ENCODE measurements at regions not wholly inside any gene's neighbourhood (a gene's known extent, or its start where the extent isn't known, plus 50 kb on each side); places are given as distances from the start of the nearest gene placed in this dataset.
"Not testable (repeated sequence)": the region's sequence is repeated elsewhere in the genome, so short reads cannot be mapped to it uniquely, and the experiment has no call there.

- DNase-seq, result no peak
Measured at GRCh38 chr4:117692538-117692937, 341.7 kb upstream of the NDST3 start.

- DNase-seq, result no peak
Measured at GRCh38 chr4:117699595-117699994, 334.7 kb upstream of the NDST3 start.

- no peak for DNase-seq
Measured at GRCh38 chr4:117700111-117700892, 334.0 kb upstream of the NDST3 start.

DNA sequence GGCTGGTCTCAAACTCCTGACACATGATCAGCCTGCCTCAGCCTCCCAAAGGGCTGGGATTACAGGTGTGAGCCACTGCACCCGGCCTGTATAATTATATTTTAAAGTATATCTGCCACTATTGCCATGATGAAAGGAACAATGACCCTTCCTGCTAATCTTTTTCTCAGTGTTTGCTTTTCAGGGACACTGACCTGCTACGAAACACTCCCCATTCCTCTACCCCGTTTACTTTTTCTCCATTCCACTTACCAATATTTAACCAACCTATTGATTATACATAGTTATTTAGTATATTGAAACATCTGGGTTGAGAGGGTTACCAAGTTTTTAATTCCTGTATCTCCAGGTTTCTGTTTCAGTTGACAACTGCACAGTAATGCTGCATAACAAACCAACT, 331.9 kb upstream of the NDST3 start:
- DNase-seq, result no peak

DNA sequence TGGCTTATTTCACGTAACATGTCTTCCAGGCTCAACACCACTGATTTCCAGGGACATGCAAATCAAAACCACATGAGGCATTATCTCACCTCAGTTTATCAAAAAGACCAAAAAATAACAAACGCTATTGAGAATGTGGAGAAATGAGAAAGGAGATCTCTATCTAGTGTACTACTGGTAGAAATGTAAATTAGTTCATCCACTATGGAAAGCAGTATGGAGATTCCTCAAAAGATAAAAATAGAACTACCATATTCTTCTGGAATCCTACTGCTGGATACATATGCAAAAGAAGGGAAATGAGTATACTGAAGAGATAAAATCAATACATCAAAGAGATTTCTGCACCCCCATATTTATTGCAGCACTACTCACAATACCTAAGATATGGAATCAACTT, 329.6 kb upstream of the NDST3 start:
- no peak for DNase-seq

DNA sequence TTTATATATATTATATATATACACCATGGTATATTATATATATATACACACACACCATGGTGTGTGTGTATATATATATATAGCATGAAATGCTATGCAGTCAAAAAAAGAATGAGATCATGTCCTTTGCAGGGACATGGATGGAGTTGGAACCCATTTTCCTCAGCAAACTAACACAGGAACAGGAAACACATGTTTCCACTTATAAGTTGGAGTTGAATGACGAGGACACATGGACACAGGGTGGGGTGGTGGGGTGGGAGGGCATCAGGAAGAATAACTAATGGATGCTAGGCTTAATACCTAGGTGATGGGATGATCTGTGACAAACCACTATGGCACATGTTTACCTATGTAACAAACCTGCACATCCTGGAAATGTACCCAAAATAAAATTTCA, 293.6 kb upstream of the NDST3 start:
- peak; percentile 3 for DNase-seq

GRCh38 chr4:117745379-117745778, 288.9 kb upstream of the NDST3 start:
- DNase-seq, result not testable (repeated sequence)

GRCh38 chr4:117755438-117755837, 278.8 kb upstream of the NDST3 start:
- no peak for DNase-seq

GRCh38 chr4:117768610-117769009, 265.7 kb upstream of the NDST3 start:
- no peak for DNase-seq

DNA sequence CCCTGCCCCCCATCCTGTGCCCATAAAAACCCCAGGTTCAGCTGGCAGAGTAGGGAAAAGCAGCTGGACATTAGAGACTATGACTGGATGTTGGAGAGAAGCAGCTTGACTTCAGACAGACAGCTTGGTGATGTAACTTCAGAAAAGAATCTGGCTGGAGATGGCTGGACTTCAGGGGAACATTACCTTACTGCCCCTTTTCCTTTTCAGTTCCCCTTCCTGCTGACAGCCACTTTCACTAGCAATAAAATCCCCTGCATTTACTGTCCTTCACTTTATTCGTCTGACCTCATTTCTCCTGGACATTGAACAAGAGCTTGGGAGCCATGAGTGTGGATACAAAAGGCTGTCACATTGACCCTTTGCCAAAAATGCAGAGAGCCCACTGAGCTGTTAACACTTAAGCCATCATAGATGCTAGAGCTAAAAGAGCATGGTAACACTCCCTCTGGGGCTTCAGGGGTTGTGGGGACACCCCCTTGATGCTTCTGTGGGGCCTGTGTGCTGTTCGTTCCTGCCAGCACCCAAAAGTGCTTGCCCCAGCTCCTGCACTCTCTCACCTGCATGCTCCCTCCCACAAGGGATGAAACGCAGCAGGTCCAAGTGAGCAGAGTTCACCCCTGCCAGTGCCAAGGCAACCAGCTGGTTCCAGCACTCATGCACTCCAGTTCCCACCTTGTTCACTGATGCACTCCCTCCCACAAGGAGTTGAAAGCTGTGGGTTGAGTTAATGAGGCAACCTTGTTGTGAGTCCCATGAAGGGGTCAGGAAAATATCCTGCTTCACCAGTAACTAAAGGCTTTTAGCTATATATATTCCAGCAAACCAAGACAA, 263.8 kb upstream of the NDST3 start:
- no peak for DNase-seq

DNA sequence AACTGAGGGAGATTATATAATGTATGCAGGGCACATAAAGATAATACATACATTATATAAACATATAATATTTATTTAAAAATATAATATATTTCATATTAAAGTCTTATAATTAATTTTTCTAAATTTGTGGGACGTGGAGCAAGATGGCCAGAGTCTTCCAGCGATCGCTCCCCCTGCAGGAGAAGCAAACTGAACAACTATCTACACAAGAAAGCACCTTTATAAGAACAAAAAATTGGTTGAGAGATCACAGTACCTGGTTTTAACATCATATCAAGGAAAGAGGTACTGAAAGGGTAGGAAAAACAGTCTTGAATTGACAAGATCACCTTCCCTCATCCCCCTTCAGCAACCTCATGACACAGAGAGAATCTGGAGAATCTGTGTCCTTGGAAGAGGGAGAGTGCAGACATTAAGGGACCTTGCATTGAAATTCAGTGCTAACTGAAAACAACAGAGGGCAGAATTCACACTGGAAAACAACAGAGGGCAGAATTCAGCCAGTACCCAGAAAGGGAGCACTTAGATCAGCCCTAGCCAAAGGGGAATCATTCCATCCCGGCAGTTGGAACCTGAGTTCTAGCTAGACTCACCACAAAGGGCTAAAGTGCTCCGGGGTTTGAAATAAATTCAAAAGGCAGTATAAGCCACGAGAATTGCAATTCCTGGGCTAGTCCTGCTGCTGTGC, 262.5 kb upstream of the NDST3 start:
- DNase-seq, result no peak

DNA sequence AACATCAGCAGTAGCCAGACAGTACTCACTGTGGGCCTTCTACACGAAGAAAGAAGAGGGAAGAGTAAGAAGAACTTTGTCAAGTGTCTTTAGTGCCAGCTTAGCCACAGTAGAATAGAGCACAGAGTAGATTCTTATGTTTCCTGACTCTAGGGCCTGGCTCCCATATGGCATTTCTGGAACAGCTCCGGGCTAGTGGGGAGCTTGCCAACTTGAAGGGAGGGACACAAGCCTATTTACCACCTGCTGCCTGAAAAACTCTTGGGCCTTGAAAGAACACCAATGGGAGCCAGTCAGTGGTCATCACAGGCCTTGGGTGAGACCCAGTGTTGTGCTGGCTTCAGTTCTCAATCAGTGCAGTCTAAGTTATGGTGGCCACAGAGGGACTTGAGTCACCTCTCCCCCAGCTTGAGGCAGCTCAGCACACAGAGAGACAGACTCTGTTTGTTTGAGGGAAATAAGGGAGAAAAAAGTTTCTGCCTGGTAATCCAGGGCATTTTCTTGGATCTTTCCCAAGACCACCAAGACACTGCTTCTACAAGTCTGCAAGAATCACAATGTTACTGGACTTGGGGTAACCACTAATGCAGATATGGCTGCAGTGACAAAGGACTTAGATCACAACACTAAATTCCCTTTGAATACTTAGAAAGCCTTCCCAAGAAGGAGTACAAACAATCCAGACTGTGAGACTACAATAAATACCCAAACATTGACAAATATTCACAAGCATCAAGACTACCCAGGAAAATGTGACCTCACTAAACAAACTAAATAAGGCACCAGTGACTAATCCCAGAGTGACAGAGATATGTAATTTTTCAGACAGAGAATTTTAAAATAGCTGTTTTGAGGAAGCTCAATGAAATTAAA, 261.0 kb upstream of the NDST3 start:
- DNase-seq, result peak; percentile 10

DNA sequence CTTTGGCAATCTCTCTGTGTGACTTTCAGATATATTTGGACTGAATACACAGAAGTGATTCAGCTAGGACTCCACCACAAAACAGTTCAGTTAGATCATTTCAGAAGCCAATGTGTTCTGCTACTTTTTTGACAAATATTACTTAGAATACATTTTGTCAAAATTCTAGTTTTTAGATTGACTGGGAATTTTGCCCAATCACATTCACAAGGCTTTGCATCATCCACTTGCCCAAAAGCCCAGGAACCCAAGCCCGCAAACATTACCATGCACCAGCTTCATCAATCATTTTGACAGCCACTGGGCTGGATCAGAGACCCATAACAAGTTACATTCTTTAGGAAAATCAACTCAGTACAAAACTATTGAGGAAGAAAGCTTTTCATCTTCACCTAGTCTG, 256.6 kb upstream of the NDST3 start:
- no peak for DNase-seq

DNA sequence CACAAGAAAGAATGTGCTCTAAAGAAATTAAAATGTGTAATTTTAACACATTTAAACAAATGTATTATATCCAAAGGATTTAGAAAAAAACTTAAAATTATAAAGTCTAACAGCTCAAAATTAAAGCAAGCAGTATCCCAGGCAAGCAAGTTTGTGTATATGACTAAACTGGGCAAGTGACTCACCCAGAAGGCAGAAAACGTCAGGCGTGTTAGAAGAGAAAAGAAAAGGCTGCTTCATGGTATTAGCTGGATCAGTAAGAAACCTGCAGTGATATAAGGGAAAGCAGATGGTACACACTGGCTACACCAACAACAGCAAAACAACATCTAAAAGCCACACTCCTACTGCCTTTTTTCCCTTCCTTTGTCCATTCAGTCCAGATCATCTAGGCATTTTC, 250.6 kb upstream of the NDST3 start:
- DNase-seq, result peak; percentile 10

DNA sequence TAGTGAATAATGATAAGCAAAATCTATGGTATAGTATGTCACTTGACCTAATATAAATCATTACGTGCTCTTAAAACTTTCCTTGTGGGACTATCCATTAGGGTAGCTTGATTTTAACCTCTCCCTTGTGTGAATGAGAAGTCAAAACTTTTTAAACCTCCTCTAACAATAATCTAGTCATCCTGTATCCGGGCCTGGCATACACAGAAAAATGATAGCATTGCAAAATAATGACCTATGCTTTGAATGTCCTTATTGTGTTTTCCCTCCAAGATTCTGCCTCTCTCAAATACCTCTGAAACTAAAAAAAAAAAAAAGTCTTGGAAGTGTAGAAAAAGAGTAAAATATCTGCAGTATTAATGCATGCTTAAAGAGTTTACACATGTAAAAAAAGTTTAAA, 250.0 kb upstream of the NDST3 start:
- DNase-seq, result no peak

- no peak for DNase-seq
Measured at GRCh38 chr4:117786566-117786965, 247.7 kb upstream of the NDST3 start.

DNA sequence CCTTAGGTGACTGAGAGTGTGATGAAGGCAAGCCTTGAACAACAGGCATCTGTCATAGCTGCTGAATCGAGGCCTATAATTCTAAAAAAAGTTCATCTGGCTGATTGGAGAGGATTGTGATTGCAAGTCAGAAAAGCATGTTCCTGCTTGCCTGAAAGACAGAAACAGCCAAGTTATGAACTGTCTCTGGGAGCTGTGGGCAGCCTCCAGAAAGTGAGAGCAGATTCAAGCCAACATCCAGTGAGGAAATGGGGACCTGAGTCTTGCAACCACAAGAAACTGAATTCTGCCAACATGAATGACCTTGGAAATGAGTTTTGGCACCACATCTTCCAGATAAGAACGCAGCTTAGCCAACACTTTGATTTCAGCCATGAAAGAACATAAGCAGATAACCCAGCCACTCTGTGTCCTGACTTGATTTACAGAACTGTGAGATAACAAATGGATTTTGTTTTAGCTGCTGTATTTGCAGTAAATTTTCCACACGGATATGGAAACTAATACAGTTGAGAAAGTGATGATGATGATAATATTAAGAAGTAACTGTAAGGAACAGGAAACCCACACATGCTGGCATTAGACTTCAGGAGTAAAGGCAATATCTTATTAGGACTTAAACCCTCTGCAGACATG, 240.3 kb upstream of the NDST3 start:
- no peak for DNase-seq

- no peak for DNase-seq
Measured at GRCh38 chr4:117796677-117797076, 237.6 kb upstream of the NDST3 start.

DNA sequence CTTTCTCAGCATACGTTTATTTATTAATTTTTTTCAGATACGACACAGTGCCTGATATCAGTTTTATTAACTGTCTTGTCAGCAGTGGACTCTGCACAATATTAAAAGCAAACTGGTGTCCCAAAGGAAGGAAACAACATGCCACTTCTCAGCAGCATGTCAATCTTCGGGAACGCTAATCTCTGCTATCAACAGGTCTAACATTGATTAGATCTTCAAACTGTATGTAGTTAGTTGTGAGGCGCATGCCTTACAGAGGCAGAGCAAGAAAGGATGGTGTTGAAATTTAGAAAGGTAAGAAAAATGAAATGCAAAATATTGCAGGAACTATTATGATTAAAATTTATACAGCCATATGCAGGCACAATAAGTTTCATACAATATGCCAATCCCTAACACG, 233.7 kb upstream of the NDST3 start:
- no peak for DNase-seq

DNA sequence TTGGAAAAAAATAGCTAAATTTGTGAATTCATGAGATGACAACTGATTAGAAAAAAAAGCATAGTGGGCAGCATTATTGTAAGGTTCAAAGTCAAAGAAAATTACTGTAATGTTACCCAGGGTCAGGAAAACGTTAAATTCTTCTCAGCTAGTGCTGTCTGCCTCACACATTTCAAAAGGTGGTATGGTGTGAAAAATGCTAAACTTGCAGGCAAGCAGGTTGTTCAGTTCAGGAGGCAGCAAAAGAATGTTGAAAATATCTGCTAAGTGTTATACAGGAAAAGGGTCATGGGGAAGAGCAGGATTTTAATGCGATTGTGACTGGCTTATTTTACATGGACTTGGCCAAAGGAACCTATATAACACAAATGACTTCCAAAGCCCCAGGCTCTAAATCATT, 232.5 kb upstream of the NDST3 start:
- DNase-seq, result no peak

GRCh38 chr4:117811731-117812130, 222.6 kb upstream of the NDST3 start:
- DNase-seq, result no peak

Data from tongue (tissue), 1 donor.